NCI-H510A (cell line): ENCODE measurements at regions not wholly inside any gene's neighbourhood (a gene's known extent, or its start where the extent isn't known, plus 50 kb on each side); places are given as distances from the start of the nearest gene placed in this dataset.
"Not testable (repeated sequence)": the region's sequence is repeated elsewhere in the genome, so short reads cannot be mapped to it uniquely, and the experiment has no call there.

Experiments
- DNase-seq: peaks from one replicate; lab custom pipeline; 2025; lab: John Stamatoyannopoulos, UW

DNA sequence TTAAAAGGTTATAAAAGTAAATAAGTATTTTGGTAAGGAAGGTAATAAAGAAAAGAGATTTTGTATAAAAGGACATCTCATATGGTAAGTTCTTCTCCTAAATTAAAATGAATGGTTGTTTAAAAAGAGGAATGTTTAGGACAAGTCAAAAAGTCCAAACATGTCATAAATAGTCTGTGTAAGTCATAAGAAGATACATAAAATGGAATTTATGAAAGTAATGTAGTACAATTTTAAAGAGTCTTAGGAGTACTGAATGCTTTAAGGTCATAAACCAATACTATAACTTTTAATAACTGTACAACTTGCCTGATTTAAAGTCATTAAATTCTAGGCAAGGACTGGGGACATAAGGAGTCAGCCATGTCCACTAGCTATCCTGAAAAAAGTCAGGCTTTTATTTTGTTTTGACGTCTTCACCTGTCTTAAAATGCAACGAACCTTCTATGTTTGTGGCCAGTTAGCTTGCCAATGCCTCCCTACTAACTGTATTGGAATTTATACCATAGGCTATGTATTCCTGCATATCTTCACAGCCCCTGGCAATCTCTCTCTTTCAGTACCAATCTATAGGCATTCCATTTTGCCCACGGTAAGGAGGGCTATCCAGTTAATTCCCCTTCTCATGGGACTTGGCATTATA lies 312.3 kb upstream of the LRRTM4 start:
- no peak for DNase-seq

DNA sequence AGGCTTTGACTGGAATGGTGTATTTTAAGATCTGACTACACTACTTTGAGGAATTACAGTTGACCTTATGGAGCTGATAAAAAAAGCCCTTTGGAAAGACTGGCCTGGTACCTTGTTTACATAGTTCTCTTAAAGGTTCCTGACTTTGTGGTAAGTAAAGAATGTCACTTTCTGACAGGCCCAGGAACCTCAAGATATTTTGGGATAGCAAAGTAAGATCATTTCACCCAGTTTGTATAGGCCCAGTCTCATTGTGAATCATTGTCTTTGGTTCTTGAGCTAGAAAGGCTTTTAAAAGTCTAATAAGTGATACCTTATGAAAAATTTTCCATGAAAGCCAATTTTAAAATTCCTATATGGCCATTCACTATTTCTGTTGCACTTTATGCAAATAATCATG lies 316.3 kb upstream of the LRRTM4 start:
- no peak for DNase-seq

DNA sequence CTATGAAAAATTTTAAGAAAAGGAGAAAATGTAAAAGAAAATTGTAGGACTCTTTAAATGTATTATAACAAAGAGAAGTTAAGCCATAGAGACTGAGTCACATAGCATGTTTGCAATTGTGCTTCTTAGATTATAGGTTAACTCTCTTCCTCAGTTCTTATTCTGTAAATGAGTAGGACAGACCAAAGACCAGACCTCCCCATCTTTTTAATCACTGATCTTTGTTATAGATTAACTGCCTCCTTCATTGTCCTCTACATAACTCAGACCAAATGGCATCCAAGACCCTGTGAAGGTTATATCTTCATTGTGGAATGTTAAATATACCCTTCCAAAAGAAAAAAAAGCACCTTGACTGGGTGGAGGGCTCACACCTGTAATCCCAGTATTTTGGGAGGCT lies 316.9 kb upstream of the LRRTM4 start:
- DNase-seq, result no peak

DNA sequence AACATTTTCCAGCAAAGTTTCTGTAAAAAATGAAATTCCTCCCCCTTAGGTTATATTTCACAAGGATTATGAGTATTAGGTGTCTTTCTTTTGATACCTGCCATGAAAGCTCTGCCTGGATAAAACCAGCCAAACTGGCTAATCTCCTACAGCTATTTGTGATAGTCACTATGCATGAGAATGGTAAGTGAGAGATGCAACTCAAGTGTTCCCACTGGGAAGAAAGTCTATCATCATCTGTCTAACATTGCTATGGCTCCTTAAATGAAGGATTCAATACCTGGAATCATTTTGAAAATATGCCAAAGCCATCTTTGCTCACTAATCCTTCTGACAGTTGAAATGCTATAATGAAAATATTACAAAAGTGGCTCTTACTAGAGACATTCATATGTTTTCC lies 339.9 kb upstream of the LRRTM4 start:
- DNase-seq, result no peak

DNA sequence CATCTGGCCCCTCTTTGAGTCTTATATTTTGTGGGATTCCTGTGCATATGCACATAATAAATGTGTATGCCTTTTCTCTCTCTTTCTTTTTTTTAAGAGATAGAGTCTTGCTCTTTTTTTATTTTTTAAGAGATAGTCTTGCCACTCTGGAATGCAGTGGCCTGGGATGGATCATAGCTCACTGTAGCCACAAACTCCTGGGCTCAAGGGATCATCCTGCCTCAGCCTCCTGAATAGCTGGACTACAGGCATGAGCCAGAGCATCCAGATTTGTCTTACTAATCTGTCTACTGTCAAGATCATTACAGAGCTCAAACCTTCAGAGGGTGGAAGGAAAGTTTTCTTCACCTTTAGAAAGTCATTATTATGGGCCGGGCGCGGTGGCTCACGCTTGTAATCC lies 342.2 kb upstream of the LRRTM4 start:
- no peak for DNase-seq

DNA sequence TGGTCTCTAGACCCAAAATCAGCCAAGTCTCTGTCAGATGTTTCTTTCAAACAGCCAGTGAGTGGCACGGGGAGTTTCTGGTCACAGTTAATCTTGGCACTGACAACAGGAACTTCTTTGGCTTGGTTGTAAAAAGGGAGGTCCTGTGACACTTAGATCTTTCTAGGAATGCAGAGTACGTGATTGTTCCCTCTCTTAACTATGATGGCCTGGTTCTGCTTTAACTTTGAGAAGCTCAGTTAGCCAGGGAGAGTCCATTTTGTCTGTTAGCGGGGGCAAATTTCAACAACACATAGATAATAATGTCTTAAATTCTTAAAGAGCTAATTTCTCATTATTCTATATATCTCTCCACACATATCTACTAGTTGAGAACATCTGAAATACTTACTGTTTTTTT lies 344.5 kb upstream of the LRRTM4 start:
- no peak for DNase-seq

DNA sequence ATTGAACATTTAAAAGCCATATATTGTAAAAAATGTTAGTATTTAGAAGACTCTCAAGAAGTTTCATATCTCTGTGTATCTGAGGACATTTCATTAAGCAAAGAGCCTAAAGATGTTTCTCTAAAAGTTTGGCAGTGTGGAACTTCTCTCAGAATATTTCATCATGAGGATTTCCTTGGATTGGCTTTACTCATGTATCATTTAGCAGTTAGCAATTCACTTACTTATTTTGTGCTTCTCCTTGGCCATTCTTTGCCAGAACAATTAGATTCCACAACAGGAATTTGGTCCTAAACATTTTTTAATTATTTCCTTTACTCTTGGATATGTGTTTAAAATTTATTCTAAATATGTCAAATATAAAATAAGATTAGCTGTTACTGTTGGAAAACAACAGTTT lies 345.0 kb upstream of the LRRTM4 start:
- DNase-seq, result no peak

DNA sequence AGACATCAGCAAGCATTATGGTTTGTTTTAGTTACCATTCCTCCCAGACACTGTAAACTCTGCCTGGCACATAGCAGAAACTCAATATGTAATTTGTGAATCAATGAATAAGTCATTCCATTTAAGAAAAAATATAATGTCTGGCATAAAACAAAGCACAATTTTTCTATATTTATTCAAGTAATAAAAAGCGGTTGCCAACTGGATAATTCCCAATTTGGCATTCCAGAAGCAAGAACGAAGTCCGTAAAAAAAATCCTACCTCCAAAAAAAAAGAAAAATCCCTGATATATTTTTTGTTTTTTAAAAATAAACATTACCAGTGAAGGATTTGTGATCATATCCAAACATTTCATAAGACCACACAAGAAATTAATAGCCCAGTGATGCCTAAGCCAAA lies 351.3 kb upstream of the LRRTM4 start:
- DNase-seq, result no peak

DNA sequence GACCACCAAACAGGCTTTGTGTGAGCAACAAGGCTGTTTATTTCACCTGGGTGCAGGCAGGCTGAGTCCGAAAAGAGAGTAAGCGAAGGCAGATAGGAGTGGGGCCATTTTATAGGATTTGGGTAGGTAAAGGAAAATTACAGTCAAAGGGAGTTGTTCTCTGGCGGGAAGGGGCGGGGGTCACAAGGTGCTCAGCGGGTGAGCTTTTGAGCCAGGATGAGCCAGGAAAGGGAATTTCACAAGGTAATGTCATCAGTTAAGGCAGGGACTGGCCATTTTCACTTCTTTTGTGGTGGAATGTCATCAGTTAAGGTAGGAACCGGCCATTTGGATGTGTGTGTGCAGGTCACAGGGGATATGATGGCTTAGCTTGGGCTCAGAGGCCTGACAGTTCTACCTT lies 378.0 kb upstream of the LRRTM4 start:
- not testable (repeated sequence) for DNase-seq

DNA sequence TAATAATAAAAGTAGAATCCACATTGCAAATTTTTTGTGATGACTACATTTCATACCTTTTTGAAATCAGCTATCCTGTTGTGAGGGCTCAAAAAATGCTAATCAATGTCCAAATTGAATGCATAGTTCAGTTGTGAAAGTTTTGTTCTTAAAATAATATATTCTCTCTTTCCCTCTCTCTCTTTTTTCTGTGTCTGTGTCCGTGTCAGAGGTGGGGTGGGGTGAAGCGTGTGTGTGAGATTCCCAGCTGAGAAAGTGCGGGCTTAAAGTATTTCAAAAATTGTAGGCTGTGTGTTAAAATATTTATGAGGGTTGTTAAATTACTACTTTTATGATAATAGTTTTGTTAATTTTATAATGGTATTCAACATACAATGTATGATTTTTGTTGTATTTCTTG lies 388.0 kb upstream of the LRRTM4 start:
- DNase-seq, result no peak

DNA sequence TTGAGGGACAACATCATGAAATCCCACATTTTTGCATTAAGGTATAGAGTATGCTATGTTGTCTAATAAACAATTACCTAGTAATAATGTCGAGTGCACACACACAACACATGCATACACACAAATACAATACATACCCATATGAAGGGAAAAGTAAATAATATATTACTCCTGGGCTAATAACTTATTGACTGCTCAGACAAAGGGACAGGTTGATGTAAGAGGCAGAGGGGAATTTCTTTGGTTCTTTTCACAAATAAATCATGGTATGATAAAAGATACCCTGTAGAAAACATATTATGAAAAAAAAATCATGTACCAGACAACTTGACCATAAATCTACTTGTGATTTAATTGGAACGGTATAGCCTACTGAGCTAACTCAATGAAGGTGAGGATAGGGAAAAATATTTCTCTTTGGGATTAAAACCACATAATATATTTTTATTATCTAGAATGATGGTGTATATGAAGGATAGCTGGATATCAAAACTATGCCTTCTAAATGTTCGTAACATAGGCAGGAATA lies 398.7 kb upstream of the LRRTM4 start:
- DNase-seq, result no peak

DNA sequence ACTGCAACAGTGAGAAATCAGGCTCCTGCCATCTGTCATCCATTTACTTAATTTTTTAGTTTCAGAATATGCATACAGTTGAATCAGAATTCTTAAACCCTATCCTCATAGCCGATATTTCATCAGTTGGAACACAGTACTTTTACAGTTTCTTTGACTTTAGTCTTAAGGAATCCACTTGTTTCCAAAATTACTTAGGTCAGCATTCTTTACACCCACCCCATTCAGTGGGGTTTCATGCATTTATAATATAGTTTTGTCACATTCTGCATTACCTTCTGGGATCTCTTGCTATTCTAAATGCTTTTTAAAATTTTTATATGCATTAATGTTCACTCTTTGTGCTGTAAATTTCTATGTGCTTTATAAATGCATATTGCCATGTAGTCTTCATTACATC lies 400.4 kb upstream of the LRRTM4 start:
- DNase-seq, result no peak

DNA sequence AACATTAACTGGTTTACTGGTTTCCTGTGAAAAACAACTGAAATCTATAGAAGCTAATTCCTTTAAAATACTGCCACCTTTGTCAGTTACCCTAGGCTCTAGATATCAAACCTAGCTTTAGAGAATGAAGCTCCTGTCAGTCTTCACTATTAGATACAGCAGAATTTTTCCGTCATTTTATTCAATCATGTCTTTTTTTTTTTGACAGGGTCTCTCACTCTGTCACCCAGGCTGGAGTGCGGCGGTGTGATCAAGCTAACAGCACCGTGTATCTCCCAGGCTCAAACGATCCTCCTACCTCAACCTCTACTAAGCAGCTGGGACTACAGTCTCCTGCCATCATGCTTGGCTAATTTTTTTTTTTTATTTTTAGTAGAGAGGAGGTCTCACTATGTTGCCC lies 415.2 kb upstream of the LRRTM4 start:
- no peak for DNase-seq

DNA sequence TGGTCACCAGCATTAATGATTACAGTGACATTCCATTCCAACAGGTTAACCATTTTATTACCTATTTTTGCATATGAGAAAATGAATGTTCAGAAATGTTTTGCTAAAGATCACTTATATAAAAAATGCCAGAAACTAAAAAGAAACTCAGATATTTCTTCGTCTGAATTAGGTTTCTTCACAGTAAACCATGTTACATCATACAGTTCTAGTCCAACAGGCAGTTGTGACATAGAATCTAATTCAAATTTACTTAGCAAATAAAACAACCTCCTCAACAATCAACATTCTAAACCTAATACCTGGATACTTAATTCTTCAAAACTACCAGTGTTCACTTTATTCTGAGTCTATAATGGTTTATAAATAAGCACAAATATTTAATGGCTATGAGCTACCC lies 416.3 kb upstream of the LRRTM4 start:
- DNase-seq, result no peak

DNA sequence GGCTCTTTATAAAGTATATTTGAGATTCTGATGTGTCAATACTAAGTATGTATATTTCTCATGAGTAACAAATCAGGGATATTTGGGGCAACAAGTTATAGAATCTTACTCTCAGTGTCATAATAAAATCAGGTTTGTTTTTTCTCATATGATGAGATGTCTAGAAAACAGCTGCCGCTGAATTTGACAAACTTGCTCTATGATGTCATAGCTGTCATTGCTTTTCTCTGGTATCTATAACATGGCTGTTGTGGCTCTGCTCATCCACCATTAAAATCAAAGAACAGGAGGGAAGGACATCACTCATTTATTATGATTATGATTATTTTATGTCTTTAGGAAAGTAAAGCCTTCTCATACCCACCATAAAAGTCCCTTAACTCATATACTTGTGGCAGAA lies 417.2 kb upstream of the LRRTM4 start:
- DNase-seq, result no peak

DNA sequence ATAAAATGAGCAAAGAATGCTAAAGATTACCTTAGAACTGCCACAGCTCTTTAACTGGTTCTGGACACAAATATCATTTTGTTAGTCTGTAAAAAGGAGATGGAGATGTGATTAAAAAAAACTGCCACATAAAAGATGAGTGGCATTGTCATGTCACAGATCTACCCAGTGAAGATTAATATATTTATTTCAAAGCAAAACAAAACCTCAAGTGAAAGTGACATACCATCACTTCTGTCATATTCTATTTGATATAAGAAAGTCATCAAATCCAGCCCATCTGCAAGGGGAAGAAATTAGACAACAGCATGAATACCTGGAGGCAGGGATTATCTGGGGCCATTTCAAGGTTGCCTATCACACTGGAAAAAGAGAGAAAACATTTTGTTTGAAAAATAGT lies 417.6 kb upstream of the LRRTM4 start:
- no peak for DNase-seq

DNA sequence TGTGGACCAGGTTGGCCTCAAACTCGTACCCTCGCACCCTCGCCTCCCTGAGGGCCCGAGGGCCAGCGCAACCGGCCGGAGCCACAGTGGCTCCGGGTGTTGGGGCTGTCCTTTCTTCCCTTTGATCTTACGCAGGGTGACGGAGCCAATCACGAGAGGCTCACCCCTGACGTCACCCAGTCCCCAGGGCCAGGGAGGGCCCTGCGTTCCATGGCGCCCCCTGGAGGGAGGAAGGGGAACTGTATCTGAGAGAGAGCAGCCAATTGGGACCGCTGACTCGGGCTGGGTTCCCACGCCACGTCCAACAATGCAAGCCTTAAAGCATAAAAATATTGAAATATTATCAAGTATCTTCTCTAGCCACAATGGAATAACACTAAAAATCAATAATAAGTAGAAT lies 432.8 kb upstream of the LRRTM4 start:
- no peak for DNase-seq

DNA sequence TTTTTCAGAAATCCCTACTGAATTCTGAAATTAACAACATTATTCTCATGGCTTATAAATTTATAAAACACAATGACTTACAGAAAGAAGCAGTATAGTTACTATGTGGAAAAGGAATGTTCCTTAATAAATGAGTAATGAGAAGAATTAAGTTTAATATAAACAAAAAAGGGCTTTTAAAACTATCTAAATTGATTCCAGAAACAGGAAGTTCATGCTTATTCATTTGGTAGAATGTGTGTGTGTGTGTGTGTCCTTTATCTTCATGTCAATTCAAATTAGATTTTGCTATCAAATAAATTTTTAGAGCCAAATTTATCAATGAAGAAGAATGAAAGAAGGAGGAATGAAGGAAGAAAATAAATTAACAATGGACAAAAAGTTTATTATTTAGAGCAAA lies 440.8 kb upstream of the LRRTM4 start:
- no peak for DNase-seq

DNA sequence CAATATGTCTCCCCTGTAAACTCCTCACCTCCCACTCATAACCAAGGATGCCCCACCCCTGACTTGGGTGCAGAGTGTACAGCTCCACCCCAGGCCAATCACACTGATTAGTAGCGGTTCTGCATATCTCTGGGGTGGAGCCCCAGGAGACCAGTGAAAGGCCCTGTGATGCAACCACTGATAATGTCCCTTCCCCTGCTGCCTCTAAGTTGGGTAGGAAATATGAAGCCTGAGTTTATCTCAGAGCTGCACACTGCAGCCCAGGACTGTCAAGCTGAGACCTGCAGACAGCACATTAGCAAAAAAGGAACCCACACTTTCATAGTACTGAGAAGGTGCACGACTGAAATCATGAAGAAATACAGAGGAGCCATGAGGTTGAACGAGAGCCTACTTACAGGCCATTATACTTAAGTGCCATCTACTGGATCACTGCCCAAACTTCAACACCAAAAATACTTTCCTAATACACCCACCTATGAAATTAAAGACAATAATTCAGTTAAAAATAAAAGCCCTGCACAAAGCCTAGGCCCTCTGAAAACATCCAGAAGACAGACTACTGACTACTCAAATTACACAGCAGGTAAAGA lies 455.4 kb upstream of the LRRTM4 start:
- DNase-seq, result no peak

DNA sequence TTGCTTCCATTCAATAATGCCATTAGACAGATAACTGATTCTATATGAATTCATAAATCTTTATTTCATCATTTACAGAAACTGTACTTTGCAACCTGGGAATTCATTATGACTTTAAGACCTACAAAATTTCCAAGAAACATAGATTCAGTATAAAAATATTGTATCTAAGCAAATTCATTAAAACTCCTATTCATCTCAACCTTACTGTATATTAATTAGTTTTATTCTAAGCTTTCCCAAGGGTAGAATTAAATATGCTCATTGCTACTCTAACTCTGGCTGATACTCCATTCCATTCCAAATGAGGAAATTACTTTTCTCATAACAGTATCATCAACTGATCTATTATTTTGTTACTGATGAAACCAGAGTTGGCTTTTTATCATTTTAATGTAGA lies 473.0 kb upstream of the LRRTM4 start:
- DNase-seq, result no peak

DNA sequence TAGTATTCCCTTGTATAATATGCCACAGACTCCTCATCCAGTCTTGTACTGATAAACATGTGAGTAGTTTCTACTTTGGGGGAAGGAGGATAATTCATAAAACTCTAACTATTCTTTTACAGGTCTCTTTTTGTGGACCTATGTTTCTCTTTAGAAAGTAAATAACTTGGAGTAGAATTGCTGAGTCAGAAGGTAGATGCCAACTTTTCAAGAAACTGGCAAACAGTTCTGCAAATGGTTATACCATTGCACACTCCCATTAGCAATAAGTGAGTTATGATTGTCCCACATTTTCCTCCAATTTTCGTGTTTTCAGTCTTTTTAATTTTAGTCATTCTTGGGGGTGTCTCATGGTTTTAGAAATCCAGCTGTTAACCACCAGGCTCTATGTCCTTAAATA lies 477.2 kb upstream of the LRRTM4 start:
- DNase-seq, result no peak

DNA sequence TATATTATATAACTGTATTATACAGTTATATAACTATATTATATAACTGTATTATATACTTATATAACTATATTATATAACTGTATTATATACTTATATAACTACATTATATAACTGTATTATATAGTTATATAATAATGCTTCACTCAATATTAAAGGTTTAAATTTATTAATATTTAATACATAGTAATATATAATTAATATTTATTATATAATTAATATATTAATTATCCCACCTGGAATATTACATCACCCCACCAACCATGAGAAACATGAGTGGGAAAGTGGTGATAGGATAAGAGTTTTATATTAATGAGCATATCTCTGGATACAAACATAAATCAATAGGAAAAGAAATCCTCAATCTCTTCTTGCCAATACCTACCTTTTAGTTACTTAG lies 487.1 kb upstream of the LRRTM4 start:
- no peak for DNase-seq

DNA sequence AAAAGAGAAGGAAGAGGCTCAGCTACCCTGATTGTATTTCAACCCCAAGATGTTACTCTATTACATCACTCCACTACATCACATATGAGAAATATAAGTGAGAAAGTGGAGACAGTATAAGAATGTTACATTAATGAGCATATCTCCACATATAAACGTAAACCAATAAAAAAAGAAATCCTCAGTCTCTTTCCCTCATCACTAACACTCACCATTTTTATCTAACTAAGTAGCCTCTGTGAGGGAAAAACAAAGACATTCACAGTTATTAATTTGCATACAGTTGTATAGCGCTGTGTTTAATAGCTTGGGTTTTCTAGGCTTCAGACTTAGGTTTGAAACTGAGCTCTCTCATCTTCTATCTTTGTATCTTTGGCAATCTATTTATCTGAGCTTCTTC lies 489.1 kb upstream of the LRRTM4 start:
- no peak for DNase-seq

DNA sequence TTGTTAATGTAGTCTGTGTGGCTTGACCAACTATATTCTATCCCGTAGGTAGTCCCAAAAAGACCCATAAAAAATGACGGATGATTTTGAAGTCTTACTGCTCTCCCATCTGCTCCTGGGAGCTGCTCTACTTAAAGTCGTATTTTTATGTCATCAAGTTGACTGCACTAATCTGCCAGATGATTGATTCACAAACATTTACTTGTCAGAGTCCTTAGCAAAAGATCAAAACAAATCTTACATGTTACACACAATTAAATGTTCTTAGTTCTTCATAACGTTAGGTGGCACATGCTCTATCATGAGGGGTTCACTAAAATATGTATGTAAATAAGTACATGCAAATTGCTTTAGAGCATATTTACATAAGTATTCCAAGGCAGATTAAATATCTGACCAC lies 498.3 kb upstream of the LRRTM4 start:
- DNase-seq, result no peak
